ENCODE measurements at regions not wholly inside any gene's neighbourhood (a gene's known extent, or its start where the extent isn't known, plus 50 kb on each side); places are given as distances from the start of the nearest gene placed in this dataset.
"Not testable (repeated sequence)": the region's sequence is repeated elsewhere in the genome, so short reads cannot be mapped to it uniquely, and the experiment has no call there.

GRCh38 chr14:71618047-71618446 is 314.2 kb upstream of the RGS6 start:
- no peak for DNase-seq

DNA sequence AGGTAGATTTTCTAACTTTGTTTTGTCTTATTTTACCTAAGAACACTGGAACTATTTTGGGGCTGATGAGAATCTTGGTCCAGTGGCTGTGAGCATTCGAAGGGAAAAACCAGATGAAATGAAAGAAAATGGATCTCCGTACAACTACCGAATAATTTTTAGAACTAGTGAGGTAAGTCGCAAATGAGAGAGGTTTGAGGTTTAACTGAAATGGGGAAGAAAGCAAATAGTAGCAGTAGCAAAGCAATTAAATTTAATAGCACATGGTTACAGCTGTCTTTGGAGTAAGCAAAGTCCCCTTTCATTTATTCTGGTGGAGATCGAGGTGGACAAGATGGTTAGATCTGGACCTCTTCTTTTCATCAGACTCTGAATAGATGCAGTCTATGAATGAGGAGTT is 313.5 kb upstream of the RGS6 start:
- no peak for DNase-seq

DNA sequence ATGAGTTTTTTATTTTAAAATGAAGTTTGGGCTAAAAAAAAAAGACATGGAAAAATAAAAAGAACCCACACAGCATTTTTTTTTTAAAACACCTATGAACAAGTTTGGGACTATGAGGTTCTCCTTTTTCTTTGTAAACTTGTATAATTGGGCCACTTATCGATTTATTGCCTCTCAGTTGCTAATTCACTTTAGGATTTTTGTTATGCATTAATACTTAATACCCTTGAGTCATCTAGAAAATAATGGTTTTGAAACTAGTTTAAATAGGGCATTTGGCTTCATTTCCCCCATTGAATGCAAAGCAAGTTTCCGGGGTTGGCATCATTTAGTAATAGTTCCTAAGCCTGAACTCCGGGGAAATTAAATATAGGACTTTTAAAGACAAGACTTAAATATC is 312.8 kb upstream of the RGS6 start:
- DNase-seq: no peak

DNA sequence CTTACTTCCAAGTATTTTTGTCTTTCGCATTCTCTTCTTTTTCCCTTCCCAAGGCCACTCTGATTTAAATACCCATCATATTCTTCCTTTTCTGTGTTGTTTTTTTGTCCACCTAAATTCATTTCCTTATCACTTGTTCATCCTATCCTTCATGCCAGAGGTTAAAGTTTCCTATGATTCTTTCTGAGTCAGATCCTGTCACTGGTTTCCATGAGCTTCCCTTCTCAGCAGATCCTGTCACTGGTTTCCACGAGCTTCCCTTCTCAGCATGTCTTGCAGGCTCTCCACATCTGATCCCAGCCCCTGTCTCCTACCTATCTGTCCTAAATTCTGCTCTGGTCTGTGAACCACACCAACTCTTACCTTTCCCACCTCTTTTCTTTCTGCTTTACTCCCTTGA is 311.8 kb upstream of the RGS6 start:
- DNase-seq: no peak

GRCh38 chr14:71621276-71621675 is 311.0 kb upstream of the RGS6 start:
- DNase-seq: no peak

- DNase-seq: no peak
Measured at GRCh38 chr14:71621980-71622605, 310.1 kb upstream of the RGS6 start.

DNA sequence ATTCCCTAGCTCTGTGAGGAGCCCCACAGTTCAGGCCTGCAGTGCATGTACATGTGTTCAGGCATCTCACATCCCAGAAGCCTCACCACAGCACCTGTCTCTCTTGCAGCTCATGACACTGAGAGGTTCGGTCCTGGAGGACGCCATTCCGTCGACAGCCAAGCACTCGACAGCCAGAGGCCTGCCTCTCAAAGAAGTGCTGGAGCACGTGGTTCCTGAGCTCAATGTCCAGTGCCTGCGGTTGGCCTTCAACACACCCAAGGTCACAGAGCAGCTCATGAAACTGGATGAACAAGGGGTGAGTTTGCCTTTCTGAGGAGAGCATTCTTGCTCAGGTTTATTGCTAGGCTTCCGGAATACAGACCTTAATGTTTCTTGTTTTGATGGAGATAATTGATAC is 308.3 kb upstream of the RGS6 start:
- no peak for DNase-seq

DNA sequence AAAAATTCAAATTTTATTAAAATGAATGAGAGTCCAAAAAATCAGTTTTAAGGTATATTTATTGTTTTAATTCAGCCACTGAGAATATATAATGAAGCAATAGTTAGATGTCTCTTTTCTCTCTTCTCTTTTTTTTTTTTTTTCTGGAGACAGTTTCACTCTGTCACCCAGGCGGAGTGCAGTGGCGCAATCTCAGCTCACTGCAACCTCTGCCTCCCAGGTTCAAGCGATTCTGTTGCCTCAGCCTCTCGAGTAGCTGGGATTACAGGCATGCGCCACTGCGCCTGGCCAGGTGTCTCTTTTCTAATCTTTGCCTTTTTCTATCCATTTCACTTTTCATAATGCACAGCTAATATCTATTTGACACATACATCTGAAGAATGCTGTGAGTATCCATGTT is 307.1 kb upstream of the RGS6 start:
- no peak for DNase-seq

- no peak for DNase-seq
Measured at GRCh38 chr14:71625891-71626701, 306.1 kb upstream of the RGS6 start.

DNA sequence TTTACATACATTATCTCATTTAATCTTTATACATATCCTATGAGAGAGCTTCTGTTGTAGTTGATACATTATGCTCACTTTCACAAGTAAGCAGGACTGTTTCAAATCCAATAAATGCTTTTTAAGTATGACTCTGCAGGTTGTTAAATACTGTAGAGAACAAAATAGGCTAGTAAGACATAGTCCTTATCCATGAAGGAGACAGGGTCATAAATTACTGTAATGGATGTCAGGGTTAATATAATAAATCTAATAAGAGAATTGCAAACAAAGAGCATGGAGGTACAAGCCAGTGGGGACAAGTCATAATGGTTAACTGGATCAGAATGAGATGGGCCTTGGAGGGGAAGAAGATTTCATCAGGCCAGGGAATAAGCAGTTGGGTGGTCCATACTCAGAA is 303.8 kb upstream of the RGS6 start:
- DNase-seq: no peak

GRCh38 chr14:71629250-71629649 is 303.0 kb upstream of the RGS6 start:
- DNase-seq: no peak

DNA sequence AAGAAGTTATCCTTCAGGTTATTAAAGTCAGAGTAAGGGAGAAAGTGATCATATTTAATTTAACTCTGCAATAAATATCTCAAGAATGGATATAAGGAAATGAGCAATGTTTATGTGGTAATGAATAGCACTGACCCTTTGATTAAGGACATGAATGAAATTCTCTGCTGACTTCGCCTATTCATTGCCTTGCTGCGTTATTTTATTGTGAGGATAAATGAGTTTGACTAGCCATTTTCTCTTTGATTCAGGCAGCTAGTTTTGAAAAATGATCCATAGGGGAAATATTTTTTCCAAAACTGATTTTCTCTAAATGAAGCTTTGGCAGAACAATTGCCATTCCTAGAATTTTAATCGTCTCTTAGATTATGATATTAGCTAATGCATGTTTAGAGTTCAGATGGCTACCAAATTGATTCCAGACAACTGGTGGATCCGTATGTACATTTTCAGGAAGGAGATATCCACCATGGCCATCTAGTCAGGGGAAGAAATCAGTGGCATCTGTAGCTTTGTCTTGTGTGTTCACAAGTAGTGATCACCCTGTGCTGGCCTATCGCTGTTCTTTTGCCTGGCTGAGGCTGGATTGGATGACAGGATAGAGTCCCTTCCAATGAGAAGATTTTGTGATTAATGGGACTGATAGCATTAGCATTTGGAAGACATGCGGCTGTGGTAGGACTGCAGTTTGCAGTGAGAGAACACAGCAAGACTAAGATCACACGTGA is 302.3 kb upstream of the RGS6 start:
- DNase-seq: no peak

DNA sequence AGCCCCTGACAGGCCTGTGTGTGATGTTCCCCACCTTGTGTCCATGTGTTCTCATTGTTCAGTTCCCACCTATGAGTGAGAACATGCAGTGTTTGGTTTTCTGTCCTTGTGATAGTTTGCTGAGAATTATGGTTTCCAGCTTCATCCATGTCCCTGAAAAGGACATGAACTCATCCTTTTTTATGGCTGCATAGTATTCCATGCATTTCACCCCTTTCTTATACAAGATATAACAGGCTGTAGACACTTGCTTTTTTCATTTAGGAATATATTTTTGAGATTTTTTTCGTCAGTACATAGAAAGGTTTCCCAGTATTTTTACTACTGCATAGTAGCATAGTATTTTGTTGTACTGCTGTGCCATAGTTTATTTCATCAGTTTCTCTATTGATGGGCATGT is 301.2 kb upstream of the RGS6 start:
- DNase-seq: not testable (repeated sequence)

DNA sequence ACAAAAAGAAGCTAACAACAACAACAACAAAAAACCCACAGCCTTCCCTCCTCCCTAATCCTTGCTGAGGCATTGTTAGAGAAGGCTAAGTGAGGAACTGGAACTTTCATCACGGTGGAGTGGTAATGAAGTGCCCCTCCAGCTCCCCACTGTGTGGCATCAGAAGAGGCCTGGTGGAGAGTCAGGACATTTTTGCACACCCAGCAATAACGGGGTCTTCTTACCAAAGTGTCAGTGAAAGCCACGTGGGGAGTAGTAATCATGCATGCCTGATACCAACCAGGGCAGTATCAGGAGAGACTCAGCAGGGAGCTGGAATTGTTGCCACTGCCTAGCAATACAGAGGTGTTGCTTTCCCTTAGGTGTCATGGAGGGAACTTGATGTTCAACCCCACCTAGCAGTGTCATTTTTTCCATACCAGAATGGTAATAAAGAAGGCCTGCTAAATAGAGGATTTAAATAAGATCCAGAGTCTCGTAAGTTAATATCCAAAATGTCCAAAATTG is 299.7 kb upstream of the RGS6 start:
- no peak for DNase-seq

DNA sequence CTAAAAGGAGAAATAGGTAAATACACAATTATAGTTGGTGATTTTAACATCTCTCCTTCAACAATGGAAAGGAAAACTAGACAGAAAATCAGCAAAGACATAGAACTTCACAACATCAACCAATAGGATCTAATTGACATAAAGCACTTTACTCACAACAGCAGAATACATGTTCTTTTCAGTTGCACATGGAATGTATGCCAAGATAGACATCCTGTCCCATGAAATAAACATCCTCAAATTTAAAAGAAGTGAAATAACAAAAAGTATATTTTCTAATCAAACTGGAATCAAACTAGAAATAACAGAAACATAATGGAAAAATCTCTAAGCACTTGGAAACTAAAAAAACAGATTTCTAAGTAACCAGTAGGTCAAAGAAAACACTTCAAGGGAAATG is 296.2 kb upstream of the RGS6 start:
- DNase-seq: no peak

GRCh38 chr14:71636820-71637471 is 295.3 kb upstream of the RGS6 start:
- DNase-seq: no peak

GRCh38 chr14:71638523-71639196 is 293.6 kb upstream of the RGS6 start:
- no peak for DNase-seq

GRCh38 chr14:71642715-71643114 is 289.5 kb upstream of the RGS6 start:
- DNase-seq: no peak

- DNase-seq: no peak
Measured at GRCh38 chr14:71645656-71646055, 286.6 kb upstream of the RGS6 start.

DNA sequence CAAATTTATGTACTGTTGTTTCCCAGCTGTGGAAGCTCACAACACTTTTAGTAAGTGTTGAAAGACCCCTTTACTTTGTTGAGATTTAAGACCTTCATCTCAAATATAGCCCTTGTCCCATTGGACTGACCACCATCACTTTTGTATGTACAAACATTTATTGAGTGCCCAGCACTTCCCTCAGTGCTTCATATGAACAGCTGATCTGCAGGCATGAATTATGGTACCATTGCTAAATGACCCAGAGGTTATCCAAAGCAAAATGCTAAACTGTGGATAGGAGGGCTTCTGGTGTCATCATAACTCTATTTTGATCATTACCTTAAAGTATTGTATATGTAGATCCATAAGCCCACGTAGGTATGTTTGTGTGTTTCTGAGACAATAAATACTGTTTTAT is 285.7 kb upstream of the RGS6 start:
- DNase-seq: no peak

GRCh38 chr14:71647086-71647784 is 285.0 kb upstream of the RGS6 start:
- DNase-seq: no peak

- no peak for DNase-seq
Measured at GRCh38 chr14:71648725-71649124, 283.5 kb upstream of the RGS6 start.

Measured in NCI-H1417 treated with DMSO at 0.1 percent for 48 hours (cell line).